ENCODE measurements at regions not wholly inside any gene's neighbourhood (a gene's known extent, or its start where the extent isn't known, plus 50 kb on each side); places are given as distances from the start of the nearest gene placed in this dataset.

DNA sequence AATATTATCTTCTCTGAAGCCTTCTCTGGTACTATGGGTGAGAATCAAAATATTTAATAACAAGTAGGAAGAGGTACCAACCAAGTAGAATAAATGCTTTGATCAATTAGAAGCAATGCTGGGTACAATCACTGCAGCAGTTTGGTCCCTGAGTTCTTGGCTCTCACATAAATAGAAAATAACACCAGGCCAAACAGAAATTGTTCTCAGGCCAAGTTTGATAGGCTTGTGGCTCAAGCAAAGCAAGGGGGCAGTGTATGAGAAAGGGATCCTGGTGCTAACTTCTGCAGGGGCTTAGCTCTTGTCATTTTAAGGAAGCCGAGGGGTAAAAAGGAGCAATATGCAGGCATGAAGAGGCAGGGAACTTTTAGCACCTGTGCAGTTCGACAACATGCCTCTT is 146.8 kb upstream of the TMEM229A start:
- TF ChIP-seq, protein P1, sequence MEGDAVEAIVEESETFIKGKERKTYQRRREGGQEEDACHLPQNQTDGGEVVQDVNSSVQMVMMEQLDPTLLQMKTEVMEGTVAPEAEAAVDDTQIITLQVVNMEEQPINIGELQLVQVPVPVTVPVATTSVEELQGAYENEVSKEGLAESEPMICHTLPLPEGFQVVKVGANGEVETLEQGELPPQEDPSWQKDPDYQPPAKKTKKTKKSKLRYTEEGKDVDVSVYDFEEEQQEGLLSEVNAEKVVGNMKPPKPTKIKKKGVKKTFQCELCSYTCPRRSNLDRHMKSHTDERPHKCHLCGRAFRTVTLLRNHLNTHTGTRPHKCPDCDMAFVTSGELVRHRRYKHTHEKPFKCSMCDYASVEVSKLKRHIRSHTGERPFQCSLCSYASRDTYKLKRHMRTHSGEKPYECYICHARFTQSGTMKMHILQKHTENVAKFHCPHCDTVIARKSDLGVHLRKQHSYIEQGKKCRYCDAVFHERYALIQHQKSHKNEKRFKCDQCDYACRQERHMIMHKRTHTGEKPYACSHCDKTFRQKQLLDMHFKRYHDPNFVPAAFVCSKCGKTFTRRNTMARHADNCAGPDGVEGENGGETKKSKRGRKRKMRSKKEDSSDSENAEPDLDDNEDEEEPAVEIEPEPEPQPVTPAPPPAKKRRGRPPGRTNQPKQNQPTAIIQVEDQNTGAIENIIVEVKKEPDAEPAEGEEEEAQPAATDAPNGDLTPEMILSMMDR (IDR thresholded peaks at IDR 0.05; ENCODE audit: borderline replicate concordance, extremely low read depth, low read length, poor library complexity, severe bottlenecking), result no peak
- TF ChIP-seq EZH2 (IDR thresholded peaks at IDR 0.05; ENCODE audit: borderline replicate concordance, low read depth, low read length, severe bottlenecking), result no peak
